ENCODE measurements at regions not wholly inside any gene's neighbourhood (a gene's known extent, or its start where the extent isn't known, plus 50 kb on each side); places are given as distances from the start of the nearest gene placed in this dataset.
"Not testable (repeated sequence)": the region's sequence is repeated elsewhere in the genome, so short reads cannot be mapped to it uniquely, and the experiment has no call there.

GRCh38 chr1:228611707-228612106 lies 123.6 kb upstream of the RHOU start:
- not testable (repeated sequence) for DNase-seq (ENCODE audit: low read depth)

GRCh38 chr1:228622002-228622716 lies 113.1 kb upstream of the RHOU start:
- not testable (repeated sequence) for DNase-seq (ENCODE audit: low read depth)

- not testable (repeated sequence) for DNase-seq (ENCODE audit: low read depth)
Observed at GRCh38 chr1:228626481-228626880, 108.8 kb upstream of the RHOU start.

- not testable (repeated sequence) for DNase-seq (ENCODE audit: low read depth)
Observed at GRCh38 chr1:228632858-228633257, 102.4 kb upstream of the RHOU start.

GRCh38 chr1:228635304-228635703 lies 100.0 kb upstream of the RHOU start:
- not testable (repeated sequence) for DNase-seq (ENCODE audit: low read depth)

GRCh38 chr1:228637529-228637928 lies 97.8 kb upstream of the RHOU start:
- DNase-seq (ENCODE audit: low read depth), result not testable (repeated sequence)

GRCh38 chr1:228646717-228647522 lies 88.4 kb upstream of the RHOU start:
- peak; percentile 57 for DNase-seq (ENCODE audit: low read depth)

- peak; percentile 12 for DNase-seq (ENCODE audit: low read depth)
Observed at GRCh38 chr1:228647523-228648444, 87.5 kb upstream of the RHOU start.

- no peak for DNase-seq (ENCODE audit: low read depth)
Observed at GRCh38 chr1:228648647-228649383, 86.5 kb upstream of the RHOU start.

GRCh38 chr1:228650141-228650540 lies 85.1 kb upstream of the RHOU start:
- DNase-seq (ENCODE audit: low read depth), result no peak

GRCh38 chr1:228650946-228651345 lies 84.3 kb upstream of the RHOU start:
- DNase-seq (ENCODE audit: low read depth), result no peak

GRCh38 chr1:228652116-228652515 lies 83.2 kb upstream of the RHOU start:
- DNase-seq (ENCODE audit: low read depth), result no peak

GRCh38 chr1:228653057-228653456 lies 82.2 kb upstream of the RHOU start:
- DNase-seq (ENCODE audit: low read depth), result not testable (repeated sequence)

GRCh38 chr1:228653748-228654147 lies 81.5 kb upstream of the RHOU start:
- DNase-seq (ENCODE audit: low read depth), result no peak

- no peak for DNase-seq (ENCODE audit: low read depth)
Observed at GRCh38 chr1:228655796-228656394, 79.4 kb upstream of the RHOU start.

- not testable (repeated sequence) for DNase-seq (ENCODE audit: low read depth)
Observed at GRCh38 chr1:228662007-228662689, 73.1 kb upstream of the RHOU start.

GRCh38 chr1:228664399-228664914 lies 70.8 kb upstream of the RHOU start:
- peak; percentile 55 for DNase-seq (ENCODE audit: low read depth)

- DNase-seq (ENCODE audit: low read depth), result no peak
Observed at GRCh38 chr1:228666686-228667623, 68.3 kb upstream of the RHOU start.

Data from LHCN-M2 (cell line).